ENCODE measurements at regions not wholly inside any gene's neighbourhood (a gene's known extent, or its start where the extent isn't known, plus 50 kb on each side); places are given as distances from the start of the nearest gene placed in this dataset.

GRCh38 chr20:20950620-20951019 lies 155.5 kb downstream of the LINC00237 start:
- TF ChIP-seq, protein P1, sequence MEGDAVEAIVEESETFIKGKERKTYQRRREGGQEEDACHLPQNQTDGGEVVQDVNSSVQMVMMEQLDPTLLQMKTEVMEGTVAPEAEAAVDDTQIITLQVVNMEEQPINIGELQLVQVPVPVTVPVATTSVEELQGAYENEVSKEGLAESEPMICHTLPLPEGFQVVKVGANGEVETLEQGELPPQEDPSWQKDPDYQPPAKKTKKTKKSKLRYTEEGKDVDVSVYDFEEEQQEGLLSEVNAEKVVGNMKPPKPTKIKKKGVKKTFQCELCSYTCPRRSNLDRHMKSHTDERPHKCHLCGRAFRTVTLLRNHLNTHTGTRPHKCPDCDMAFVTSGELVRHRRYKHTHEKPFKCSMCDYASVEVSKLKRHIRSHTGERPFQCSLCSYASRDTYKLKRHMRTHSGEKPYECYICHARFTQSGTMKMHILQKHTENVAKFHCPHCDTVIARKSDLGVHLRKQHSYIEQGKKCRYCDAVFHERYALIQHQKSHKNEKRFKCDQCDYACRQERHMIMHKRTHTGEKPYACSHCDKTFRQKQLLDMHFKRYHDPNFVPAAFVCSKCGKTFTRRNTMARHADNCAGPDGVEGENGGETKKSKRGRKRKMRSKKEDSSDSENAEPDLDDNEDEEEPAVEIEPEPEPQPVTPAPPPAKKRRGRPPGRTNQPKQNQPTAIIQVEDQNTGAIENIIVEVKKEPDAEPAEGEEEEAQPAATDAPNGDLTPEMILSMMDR (IDR thresholded peaks at IDR 0.05; ENCODE audit: poor library complexity, severe bottlenecking) = no peak
- TF ChIP-seq, protein P2, sequence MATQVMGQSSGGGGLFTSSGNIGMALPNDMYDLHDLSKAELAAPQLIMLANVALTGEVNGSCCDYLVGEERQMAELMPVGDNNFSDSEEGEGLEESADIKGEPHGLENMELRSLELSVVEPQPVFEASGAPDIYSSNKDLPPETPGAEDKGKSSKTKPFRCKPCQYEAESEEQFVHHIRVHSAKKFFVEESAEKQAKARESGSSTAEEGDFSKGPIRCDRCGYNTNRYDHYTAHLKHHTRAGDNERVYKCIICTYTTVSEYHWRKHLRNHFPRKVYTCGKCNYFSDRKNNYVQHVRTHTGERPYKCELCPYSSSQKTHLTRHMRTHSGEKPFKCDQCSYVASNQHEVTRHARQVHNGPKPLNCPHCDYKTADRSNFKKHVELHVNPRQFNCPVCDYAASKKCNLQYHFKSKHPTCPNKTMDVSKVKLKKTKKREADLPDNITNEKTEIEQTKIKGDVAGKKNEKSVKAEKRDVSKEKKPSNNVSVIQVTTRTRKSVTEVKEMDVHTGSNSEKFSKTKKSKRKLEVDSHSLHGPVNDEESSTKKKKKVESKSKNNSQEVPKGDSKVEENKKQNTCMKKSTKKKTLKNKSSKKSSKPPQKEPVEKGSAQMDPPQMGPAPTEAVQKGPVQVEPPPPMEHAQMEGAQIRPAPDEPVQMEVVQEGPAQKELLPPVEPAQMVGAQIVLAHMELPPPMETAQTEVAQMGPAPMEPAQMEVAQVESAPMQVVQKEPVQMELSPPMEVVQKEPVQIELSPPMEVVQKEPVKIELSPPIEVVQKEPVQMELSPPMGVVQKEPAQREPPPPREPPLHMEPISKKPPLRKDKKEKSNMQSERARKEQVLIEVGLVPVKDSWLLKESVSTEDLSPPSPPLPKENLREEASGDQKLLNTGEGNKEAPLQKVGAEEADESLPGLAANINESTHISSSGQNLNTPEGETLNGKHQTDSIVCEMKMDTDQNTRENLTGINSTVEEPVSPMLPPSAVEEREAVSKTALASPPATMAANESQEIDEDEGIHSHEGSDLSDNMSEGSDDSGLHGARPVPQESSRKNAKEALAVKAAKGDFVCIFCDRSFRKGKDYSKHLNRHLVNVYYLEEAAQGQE (IDR thresholded peaks at IDR 0.05; ENCODE audit: borderline replicate concordance) = no peak
- TF ChIP-seq TAF1 (IDR thresholded peaks at IDR 0.05; ENCODE audit: low read depth) (no peak), POLR2AphosphoS5 (IDR thresholded peaks at IDR 0.05) (no peak), EZH2 (IDR thresholded peaks at IDR 0.05; ENCODE audit: borderline replicate concordance, insufficient read depth, low read length, poor library complexity, severe bottlenecking) (no peak), EP300 (conservative IDR thresholded peaks at IDR 0.05; ENCODE audit: poor library complexity, severe bottlenecking) (no peak), SMC3 (conservative IDR thresholded peaks at IDR 0.05; ENCODE audit: poor library complexity) (no peak), RAD21 (conservative IDR thresholded peaks at IDR 0.05) (no peak), MXI1 (conservative IDR thresholded peaks at IDR 0.05; ENCODE audit: poor library complexity, severe bottlenecking) (no peak)
